Adrenal gland (tissue), 9 donors: ENCODE measurements at regions not wholly inside any gene's neighbourhood (a gene's known extent, or its start where the extent isn't known, plus 50 kb on each side); places are given as distances from the start of the nearest gene placed in this dataset.

Experiments
- DNase-seq, 7 donors: peaks; one replicate each; pipeline ENCODE4 v3.0.0-alpha.2; 2019 to 2020
- H3K27ac ChIP-seq, 5 donors: fragments of 200-600 bp; sonication (generic) in 4 of 5; 1 replicate in 3 of 5; 2 replicates in 2 of 5; pipeline versions ENCODE4 v1.5.1 to v1.8.0; 2016 to 2020; ENCODE audit warnings: mild to moderate bottlenecking in 1 of 5
- H3K27me3 ChIP-seq: fragments of 200-600 bp; 2 replicates; pipeline ENCODE4 v1.8.0; 2021
- H3K36me3 ChIP-seq, 2 donors: fragments of 200-600 bp; replicated peaks in 1 of 2; 1 replicate in 1 of 2; 2 replicates in 1 of 2; pipeline versions ENCODE4 v1.5.1 to v1.8.0; 2018 to 2022
- H3K4me1 ChIP-seq, 2 donors: fragments of 200-600 bp; replicated peaks in 1 of 2; 1 replicate in 1 of 2; 2 replicates in 1 of 2; pipeline versions ENCODE4 v1.5.1 to v1.8.0; 2018 to 2021
- H3K4me3 ChIP-seq, 4 donors: fragments of 200-600 bp; sonication (generic) in 3 of 4; one replicate each; pipeline ENCODE4 v1.5.1; 2016 to 2018
- H3K9me3 ChIP-seq, 3 donors: fragments of 200-600 bp; sonication (generic) in 1 of 3; replicated peaks in 1 of 3; 1 replicate in 2 of 3; 2 replicates in 1 of 3; pipeline versions ENCODE4 v1.5.1 to v1.8.0; 2016 to 2021
- CTCF ChIP-seq, 6 experiments: fragments of 450-650 bp in 4 of 6; fragments of 200-600 bp in 2 of 6; sonication (generic) in 1 of 6; IDR thresholded peaks; 1 replicate in 5 of 6; 2 replicates in 1 of 6; pipeline versions ENCODE4 v1.5.1 to v1.8.0; 2016 to 2021; ENCODE audit warnings: antibody characterized with exemption in 6 of 6, mild to moderate bottlenecking in 2 of 6, moderate library complexity in 1 of 6
- POLR2A ChIP-seq, 2 donors: fragments of 450-650 bp; IDR thresholded peaks; one replicate each; pipeline ENCODE4 v1.6.1; 2017; ENCODE audit warnings: antibody characterized with exemption in 2 of 2, mild to moderate bottlenecking in 2 of 2, moderate library complexity in 1 of 2
- WGBS, 4 donors: extraction: QIAGEN DNeasy Blood & Tissue Kit in 2 of 4; methylation state at CpG; one replicate each; pipeline versions ENCODE4 v1.1.5 to v1.1.7; 2013 to 2017; 5-methylcytosine and 5-hydroxymethylcytosine counted together
- intact Hi-C, 2 donors: fragments of 100-400 bp; cut with DNase I; formaldehyde crosslinking; loops; one replicate each; pipeline versions ENCODE4 v1.14.1 to v1.15.0; 2022 to 2023
- donor health status: healthy with polysubstance abuse.
- donor health status: Bipolar disorder and iron deficiency.
- donor health status: DM: yes; HTN: yes; CAD: no.
- donor health status: DM: no; HTN: no; CAD: no.
- donor health status: DM: no; HTN: no; CAD: no.

- 67 to 81% (median 74%) methylated on average over 7 of the region's 7 CpGs for WGBS, 4 donors
- peak in 1 of 7 donors; percentile 57 for DNase-seq
- no peaks in the 10 kb centered on the region for H3K27me3 ChIP-seq
Measured at GRCh38 chr14:95387826-95388445, 68.2 kb upstream of the CLMN start.

GRCh38 chr14:95386536-95387095, 66.9 kb upstream of the CLMN start:
- WGBS, 4 donors = 67 to 81% (median 74%) methylated on average over 5 to 6 of the region's 6 CpGs
- Histone ChIP-seq H3K27ac (no peak overlapping the region), H3K4me1 (no peaks in the 10 kb centered on the region), H3K4me3 (no peak overlapping the region), H3K27me3 (no peaks in the 10 kb centered on the region), H3K36me3 (no peaks in the 10 kb centered on the region), H3K9me3 (no peaks in the 10 kb centered on the region)
- intact Hi-C loops = no loop called here
- TF ChIP-seq POLR2A (IDR thresholded peaks at IDR 0.05) = no peak
- no peak for TF ChIP-seq CTCF (IDR thresholded peaks at IDR 0.05)
- DNase-seq = peak in 1 of 7 donors; percentile 38

More at GRCh38 chr14:95387826-95388445, 68.2 kb upstream of the CLMN start:
- no peaks in the 10 kb centered on the region for H3K9me3 ChIP-seq
- no peak for TF ChIP-seq CTCF (IDR thresholded peaks at IDR 0.05)
- no peak for TF ChIP-seq POLR2A (IDR thresholded peaks at IDR 0.05)
- H3K4me3 ChIP-seq = no peak overlapping the region
- peak overlapping the region in 1 of 5 donors; percentile 57 for H3K27ac ChIP-seq
- H3K4me1 ChIP-seq = no peaks in the 10 kb centered on the region
- H3K36me3 ChIP-seq = no peaks in the 10 kb centered on the region
- intact Hi-C loops = no loop called here

GRCh38 chr14:95385701-95386100, 66.0 kb upstream of the CLMN start:
- Histone ChIP-seq H3K9me3 (no peaks in the 10 kb centered on the region), H3K4me1 (no peaks in the 10 kb centered on the region), H3K4me3 (no peak overlapping the region), H3K27me3 (no peaks in the 10 kb centered on the region), H3K36me3 (no peaks in the 10 kb centered on the region), H3K27ac (no peak overlapping the region)
- peak in 1 of 7 donors; percentile 33 for DNase-seq
- TF ChIP-seq CTCF (IDR thresholded peaks at IDR 0.05) (no peak), POLR2A (IDR thresholded peaks at IDR 0.05) (no peak)
- 73 to 92% (median 82%) methylated on average over 6 of the region's 6 CpGs for WGBS, 4 donors
- intact Hi-C loops = no loop called here

GRCh38 chr14:95382747-95383146, 63.0 kb upstream of the CLMN start:
- peaks cover 0 to 7% (median 0%) of the 10 kb centered on the region in 3 donors for H3K9me3 ChIP-seq
- no peak overlapping the region for H3K4me3 ChIP-seq
- H3K36me3 ChIP-seq = no peaks in the 10 kb centered on the region
- TF ChIP-seq POLR2A (IDR thresholded peaks at IDR 0.05) (no peak), CTCF (IDR thresholded peaks at IDR 0.05) (no peak)
- intact Hi-C loops = no loop called here
- peak in 1 of 7 donors; percentile 35 for DNase-seq
- WGBS, 4 donors = 88 to 98% (median 96%) methylated on average over 3 of the region's 3 CpGs
- no peak overlapping the region for H3K27ac ChIP-seq
- no peaks in the 10 kb centered on the region for H3K27me3 ChIP-seq
- no peaks in the 10 kb centered on the region for H3K4me1 ChIP-seq
